C4-2B (cell line): ENCODE measurements at regions not wholly inside any gene's neighbourhood (a gene's known extent, or its start where the extent isn't known, plus 50 kb on each side); places are given as distances from the start of the nearest gene placed in this dataset.

Experiments used
- ZFX ChIP-seq: fragments of 450-650 bp; IDR thresholded peaks from 2 replicates; pipeline ENCODE4 v1.6.1; 2017
- TF ChIP-seq, protein P1 (sequence below): fragments of 450-650 bp; conservative IDR thresholded peaks from 2 replicates; pipeline ENCODE4 v1.5.1; 2017; ENCODE audit warnings: mild to moderate bottlenecking

DNA sequence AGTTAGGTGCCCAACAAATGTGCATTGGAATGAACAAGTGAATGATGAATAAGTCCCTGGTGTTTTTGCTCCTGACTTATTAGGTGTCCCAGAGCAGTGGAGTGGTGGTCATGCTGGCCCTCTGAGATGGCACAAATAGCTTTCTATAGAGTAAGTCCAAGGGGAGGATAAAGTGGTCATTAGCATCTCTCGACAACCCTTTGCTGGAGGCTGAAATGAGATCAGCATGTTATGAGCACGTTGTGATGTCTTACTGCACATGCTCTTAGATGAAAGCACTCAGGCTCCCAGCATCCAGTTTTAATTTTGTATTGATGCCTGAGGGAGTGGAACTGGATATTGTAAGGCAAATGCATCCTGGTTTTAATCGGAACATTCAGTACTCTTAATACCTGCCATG lies 326.2 kb downstream of the RFC3 start:
- TF ChIP-seq, protein P1, sequence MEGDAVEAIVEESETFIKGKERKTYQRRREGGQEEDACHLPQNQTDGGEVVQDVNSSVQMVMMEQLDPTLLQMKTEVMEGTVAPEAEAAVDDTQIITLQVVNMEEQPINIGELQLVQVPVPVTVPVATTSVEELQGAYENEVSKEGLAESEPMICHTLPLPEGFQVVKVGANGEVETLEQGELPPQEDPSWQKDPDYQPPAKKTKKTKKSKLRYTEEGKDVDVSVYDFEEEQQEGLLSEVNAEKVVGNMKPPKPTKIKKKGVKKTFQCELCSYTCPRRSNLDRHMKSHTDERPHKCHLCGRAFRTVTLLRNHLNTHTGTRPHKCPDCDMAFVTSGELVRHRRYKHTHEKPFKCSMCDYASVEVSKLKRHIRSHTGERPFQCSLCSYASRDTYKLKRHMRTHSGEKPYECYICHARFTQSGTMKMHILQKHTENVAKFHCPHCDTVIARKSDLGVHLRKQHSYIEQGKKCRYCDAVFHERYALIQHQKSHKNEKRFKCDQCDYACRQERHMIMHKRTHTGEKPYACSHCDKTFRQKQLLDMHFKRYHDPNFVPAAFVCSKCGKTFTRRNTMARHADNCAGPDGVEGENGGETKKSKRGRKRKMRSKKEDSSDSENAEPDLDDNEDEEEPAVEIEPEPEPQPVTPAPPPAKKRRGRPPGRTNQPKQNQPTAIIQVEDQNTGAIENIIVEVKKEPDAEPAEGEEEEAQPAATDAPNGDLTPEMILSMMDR: no peak
- TF ChIP-seq ZFX: no peak
